ENCODE measurements at regions not wholly inside any gene's neighbourhood (a gene's known extent, or its start where the extent isn't known, plus 50 kb on each side); places are given as distances from the start of the nearest gene placed in this dataset.

DNA sequence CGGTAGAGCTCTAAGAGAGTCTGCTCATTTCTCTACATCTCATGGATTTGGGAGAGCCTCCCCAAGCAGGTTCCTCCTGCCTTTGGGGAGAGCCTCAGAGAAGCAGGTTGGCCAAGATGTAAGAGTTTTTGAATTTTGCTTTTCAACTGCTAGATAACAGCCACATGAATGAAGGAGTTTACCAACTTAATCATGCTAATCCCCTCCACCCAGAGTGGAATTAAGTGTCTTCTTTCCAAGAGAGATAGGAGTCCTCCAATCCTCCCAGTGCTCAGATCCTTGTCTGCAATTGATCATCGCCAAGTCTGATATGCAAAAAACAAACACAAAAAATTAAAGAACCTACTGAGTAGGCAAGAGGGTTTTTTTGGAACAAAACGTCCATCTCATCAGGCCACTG is 99.4 kb upstream of the MAP3K1 start:
- DNase-seq (ENCODE audit: extremely low spot score): no peak
- CTCF ChIA-PET: no interaction called here
- POLR2A ChIA-PET: no interaction called here
- TF ChIP-seq, protein P1, sequence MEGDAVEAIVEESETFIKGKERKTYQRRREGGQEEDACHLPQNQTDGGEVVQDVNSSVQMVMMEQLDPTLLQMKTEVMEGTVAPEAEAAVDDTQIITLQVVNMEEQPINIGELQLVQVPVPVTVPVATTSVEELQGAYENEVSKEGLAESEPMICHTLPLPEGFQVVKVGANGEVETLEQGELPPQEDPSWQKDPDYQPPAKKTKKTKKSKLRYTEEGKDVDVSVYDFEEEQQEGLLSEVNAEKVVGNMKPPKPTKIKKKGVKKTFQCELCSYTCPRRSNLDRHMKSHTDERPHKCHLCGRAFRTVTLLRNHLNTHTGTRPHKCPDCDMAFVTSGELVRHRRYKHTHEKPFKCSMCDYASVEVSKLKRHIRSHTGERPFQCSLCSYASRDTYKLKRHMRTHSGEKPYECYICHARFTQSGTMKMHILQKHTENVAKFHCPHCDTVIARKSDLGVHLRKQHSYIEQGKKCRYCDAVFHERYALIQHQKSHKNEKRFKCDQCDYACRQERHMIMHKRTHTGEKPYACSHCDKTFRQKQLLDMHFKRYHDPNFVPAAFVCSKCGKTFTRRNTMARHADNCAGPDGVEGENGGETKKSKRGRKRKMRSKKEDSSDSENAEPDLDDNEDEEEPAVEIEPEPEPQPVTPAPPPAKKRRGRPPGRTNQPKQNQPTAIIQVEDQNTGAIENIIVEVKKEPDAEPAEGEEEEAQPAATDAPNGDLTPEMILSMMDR (IDR thresholded peaks at IDR 0.05; ENCODE audit: control extremely low read depth, extremely low read depth, low read depth, missing control alignments): no peak

DNA sequence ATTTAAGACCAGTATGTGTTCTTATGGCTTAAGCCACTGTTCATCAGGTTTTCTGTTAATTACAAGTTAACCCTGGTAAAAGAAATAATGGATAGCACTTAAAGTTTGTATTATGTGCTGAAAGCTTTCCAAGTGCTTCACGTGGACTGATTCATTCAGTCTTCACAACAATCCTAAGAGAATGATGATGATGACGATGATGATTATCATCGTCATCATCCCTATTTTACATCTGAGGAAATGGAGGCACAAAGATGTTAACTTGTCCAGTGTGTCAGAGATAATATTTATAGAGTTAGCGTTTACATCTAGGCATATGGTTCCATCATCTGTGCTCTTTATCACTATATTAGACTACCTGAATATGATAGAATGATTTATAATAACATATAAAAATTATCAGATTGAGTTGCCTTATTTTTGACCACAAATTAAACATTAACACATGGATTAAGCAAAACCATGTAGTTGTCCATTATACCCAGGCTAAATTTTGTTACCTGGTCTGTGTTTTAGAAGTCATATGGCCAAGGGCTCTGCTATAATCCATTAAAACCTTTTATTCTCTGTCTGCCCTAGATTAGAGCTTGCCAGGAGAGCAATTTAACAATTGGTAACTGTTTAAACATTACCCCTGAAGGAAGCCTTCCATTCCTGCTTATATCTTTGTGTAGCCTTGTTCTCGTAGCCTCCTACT is 102.3 kb upstream of the MAP3K1 start:
- TF ChIP-seq, protein P1 (IDR thresholded peaks at IDR 0.05; ENCODE audit: control extremely low read depth, extremely low read depth, low read depth, missing control alignments): no peak
- POLR2A ChIA-PET: no interaction called here
- CTCF ChIA-PET: no interaction called here
- DNase-seq (ENCODE audit: extremely low spot score): no peak

DNA sequence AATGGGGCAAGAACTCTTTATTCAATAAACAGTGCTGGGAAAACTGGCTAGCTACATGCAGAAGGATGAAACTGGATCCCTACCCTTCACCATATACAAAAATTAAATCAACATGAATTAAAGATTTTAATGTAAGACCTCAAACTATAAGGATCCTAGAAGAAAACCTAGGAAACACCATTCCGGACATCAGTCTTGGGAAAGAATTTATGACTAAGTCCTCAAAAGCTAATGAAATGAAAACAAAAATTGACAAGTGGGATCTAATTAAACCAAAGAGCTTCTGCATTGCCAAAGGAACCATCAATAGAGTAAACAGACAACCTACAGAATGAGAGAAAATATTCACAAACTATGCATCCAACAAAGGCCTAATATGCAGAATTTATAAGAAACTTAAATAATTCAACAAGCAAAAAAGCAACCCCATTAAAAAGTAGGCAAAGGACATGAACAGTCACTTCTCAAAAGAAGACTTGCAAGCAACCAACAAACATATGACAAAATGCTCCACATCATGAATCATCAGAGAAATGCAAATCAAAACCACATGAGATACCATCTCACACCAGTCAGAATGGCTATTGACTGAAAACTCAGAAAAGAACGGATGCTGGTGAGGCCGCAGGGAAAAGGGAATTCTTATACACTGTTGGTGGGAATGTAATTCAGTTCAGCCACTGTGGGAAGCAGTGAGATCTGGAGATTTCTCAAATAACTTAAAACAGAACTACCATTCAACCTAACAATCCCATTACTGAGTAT is 104.3 kb upstream of the MAP3K1 start:
- TF ChIP-seq, protein P1 (IDR thresholded peaks at IDR 0.05; ENCODE audit: control extremely low read depth, extremely low read depth, low read depth, missing control alignments): no peak
- CTCF ChIA-PET: interaction anchor here (1.2 to 1.3 kb wide), 2 partner anchors 10 to 440 kb away, joined by 3 to 4 read pairs; no protein-coding TSS in a partner anchor
- no peak for DNase-seq (ENCODE audit: extremely low spot score)
- POLR2A ChIA-PET: no interaction called here

DNA sequence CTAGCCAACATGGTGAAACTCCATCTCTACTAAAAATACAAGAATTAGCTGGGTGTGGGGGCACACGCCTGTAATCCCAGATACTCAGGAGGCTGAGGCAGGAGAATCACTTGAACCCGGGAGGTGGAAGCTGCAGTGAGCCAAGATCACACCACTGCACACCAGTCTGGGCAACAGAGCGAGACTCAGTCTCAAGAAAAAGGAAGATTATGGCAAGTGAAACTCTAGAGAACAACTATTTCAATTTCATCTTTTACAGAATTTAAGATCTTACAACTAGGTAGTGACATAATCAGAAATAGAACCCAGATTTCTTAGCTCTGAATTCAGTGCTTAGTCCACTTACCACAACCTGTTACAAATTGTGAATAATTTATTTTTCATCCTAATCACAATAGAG is 108.8 kb upstream of the MAP3K1 start:
- TF ChIP-seq, protein P1 (IDR thresholded peaks at IDR 0.05; ENCODE audit: control extremely low read depth, extremely low read depth, low read depth, missing control alignments): no peak
- ChIA-PET CTCF (no interaction called here), POLR2A (no interaction called here)
- DNase-seq (ENCODE audit: extremely low spot score): no peak

DNA sequence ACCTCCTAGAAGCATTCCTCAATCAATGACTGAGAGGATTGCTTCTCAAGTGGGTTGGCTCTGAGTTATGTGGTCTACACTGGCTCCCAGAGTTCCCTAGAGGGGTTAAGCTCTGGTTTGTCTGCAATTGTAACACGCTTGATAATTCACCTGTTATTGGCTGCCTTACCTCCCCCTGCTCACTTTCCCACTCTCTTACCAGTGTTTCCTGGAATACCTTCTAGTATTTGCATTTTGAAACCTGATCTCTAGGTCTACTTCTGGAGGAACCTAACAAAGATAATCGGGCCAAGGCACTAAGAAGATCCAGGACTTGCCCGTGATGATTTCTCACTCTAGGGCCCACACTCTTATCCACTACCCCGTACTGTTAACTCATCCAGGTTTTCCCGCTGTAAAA is 110.1 kb upstream of the MAP3K1 start:
- CTCF ChIA-PET: interaction anchor here (1.2 to 1.7 kb wide), 3 partner anchors 12 to 29 kb away, joined by 3 to 5 read pairs (median 5); no protein-coding TSS in a partner anchor
- TF ChIP-seq, protein P1 (IDR thresholded peaks at IDR 0.05; ENCODE audit: control extremely low read depth, extremely low read depth, low read depth, missing control alignments): no peak
- POLR2A ChIA-PET: no interaction called here
- no peak for DNase-seq (ENCODE audit: extremely low spot score)

DNA sequence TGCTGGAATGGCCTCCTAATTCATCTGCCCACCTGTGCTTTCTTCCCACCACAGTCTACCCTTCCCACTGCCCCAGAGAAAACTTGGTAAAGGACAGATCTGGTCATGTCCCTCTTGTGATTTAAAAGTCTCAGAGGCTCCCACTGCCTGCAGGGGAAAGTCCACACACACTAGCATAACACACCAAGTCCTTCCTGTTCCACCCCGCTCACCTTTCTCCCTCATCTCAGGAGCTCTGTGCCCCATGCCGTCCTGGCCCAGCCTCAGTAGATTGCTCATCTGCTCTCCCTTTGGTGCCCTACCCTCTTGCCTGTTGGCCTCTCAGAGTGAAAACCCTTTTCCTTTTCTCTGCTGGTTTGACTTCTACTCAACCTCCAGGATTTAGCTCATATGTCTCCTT is 111.4 kb upstream of the MAP3K1 start:
- ChIA-PET CTCF (interaction anchor here (0.8 to 1.7 kb wide), 5 partner anchors 14 to 30 kb away, joined by 3 to 5 read pairs (median 3); no protein-coding TSS in a partner anchor), POLR2A (no interaction called here)
- DNase-seq (ENCODE audit: extremely low spot score): no peak
- TF ChIP-seq, protein P1 (IDR thresholded peaks at IDR 0.05; ENCODE audit: control extremely low read depth, extremely low read depth, low read depth, missing control alignments): no peak

All from GM10248 (cell line).